ENCODE measurements at regions not wholly inside any gene's neighbourhood (a gene's known extent, or its start where the extent isn't known, plus 50 kb on each side); places are given as distances from the start of the nearest gene placed in this dataset.

DNA sequence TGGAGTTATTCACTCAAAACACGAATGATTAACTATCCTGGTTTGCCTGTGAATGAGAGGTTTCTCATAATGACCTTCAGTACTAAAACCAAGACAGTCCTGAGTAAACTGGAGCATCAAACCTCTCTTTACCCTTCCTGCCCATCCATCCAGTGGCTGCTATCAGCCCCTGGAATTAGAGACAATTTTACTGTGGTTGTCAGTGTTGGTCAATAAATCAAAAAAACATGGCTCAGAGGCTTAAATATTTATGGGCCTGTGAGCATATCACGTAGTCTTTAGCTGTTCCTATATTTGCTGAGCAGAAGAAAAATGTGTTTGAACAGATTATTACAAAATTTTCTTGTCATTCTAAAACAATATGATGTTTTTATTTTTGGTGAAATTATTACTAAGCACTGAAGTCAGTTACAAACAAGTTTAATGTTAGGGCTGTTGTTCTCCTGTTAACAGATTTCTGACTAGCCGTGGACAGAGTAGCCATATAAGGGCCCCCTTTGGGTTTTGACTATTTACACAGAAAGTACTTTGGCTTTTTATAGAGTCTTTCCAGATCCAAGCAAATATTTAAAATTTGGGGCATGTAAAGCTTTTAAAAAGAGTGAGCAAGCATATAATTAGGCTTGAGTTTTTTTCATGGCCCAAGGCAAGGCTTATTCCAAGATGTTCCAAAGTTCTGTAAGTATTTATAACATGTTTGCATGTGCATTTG, 580.9 kb downstream of the DIPK2A start:
- TF ChIP-seq, protein P1, sequence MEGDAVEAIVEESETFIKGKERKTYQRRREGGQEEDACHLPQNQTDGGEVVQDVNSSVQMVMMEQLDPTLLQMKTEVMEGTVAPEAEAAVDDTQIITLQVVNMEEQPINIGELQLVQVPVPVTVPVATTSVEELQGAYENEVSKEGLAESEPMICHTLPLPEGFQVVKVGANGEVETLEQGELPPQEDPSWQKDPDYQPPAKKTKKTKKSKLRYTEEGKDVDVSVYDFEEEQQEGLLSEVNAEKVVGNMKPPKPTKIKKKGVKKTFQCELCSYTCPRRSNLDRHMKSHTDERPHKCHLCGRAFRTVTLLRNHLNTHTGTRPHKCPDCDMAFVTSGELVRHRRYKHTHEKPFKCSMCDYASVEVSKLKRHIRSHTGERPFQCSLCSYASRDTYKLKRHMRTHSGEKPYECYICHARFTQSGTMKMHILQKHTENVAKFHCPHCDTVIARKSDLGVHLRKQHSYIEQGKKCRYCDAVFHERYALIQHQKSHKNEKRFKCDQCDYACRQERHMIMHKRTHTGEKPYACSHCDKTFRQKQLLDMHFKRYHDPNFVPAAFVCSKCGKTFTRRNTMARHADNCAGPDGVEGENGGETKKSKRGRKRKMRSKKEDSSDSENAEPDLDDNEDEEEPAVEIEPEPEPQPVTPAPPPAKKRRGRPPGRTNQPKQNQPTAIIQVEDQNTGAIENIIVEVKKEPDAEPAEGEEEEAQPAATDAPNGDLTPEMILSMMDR (conservative IDR thresholded peaks at IDR 0.05; ENCODE audit: low read depth, low read length): no peak
- TF ChIP-seq EZH2 (IDR thresholded peaks at IDR 0.05; ENCODE audit: borderline replicate concordance, low read depth, low read length, poor library complexity, severe bottlenecking): no peak

Data from A673 (cell line).